ENCODE measurements at regions not wholly inside any gene's neighbourhood (a gene's known extent, or its start where the extent isn't known, plus 50 kb on each side); places are given as distances from the start of the nearest gene placed in this dataset.

GRCh38 chr2:168326572-168326971, 79.2 kb upstream of the STK39 start:
- Histone ChIP-seq H3K36me3 (ENCODE audit: low read depth) (no peaks in the 10 kb centered on the region), H3F3A (ENCODE audit: insufficient read depth, low read depth) (no peaks in the 10 kb centered on the region)
- CTCF ChIA-PET: no interaction called here

GRCh38 chr2:168327328-168327727, 79.9 kb upstream of the STK39 start:
- CTCF ChIA-PET: no interaction called here
- Histone ChIP-seq H2AFZ (no peak overlapping the region), H3K9me2 (ENCODE audit: insufficient read depth) (no peaks in the 10 kb centered on the region), H3K79me2 (ENCODE audit: low read depth) (no peaks in the 10 kb centered on the region), H4K20me1 (ENCODE audit: insufficient read depth) (no peaks in the 10 kb centered on the region), H3K4me2 (no peak overlapping the region), H3K4me1 (replicated peaks; ENCODE audit: insufficient read depth) (no peaks in the 10 kb centered on the region), H3K27me3 (ENCODE audit: insufficient read depth, low read depth) (no peaks in the 10 kb centered on the region), H3K27ac (no peak overlapping the region), H3K4me3 (no peak overlapping the region), H3K36me3 (ENCODE audit: low read depth) (no peaks in the 10 kb centered on the region), H3F3A (ENCODE audit: insufficient read depth, low read depth) (no peaks in the 10 kb centered on the region), H3K9me3 (ENCODE audit: insufficient read depth, low read depth) (no peaks in the 10 kb centered on the region)
- no peak for TF ChIP-seq CTCF (conservative IDR thresholded peaks at IDR 0.05)
- TF ChIP-seq EZH2 (IDR thresholded peaks at IDR 0.05; ENCODE audit: low read depth): no peak
- POLR2A ChIA-PET (ENCODE audit: unreplicated experiment): no interaction called here
- intact Hi-C loops (cut with micrococcal nuclease; ENCODE audit: unreplicated experiment): no loop called here
- BruUV-seq (replicated peaks): no TSS peak
- no peak for DNase-seq

More at GRCh38 chr2:168326572-168326971, 79.2 kb upstream of the STK39 start:
- intact Hi-C loops (cut with micrococcal nuclease; ENCODE audit: unreplicated experiment): no loop called here
- no peak for DNase-seq
- Histone ChIP-seq H3K9me3 (ENCODE audit: insufficient read depth, low read depth) (no peaks in the 10 kb centered on the region), H3K27me3 (ENCODE audit: insufficient read depth, low read depth) (no peaks in the 10 kb centered on the region), H4K20me1 (ENCODE audit: insufficient read depth) (no peaks in the 10 kb centered on the region), H3K9me2 (ENCODE audit: insufficient read depth) (no peaks in the 10 kb centered on the region), H3K4me1 (replicated peaks; ENCODE audit: insufficient read depth) (no peaks in the 10 kb centered on the region), H3K4me3 (no peak overlapping the region), H3K4me2 (no peak overlapping the region), H3K27ac (no peak overlapping the region), H3K79me2 (ENCODE audit: low read depth) (no peaks in the 10 kb centered on the region), H2AFZ (no peak overlapping the region)
- POLR2A ChIA-PET (ENCODE audit: unreplicated experiment): no interaction called here
- no TSS peak for BruUV-seq (replicated peaks)
- TF ChIP-seq CTCF (conservative IDR thresholded peaks at IDR 0.05) (no peak), EZH2 (IDR thresholded peaks at IDR 0.05; ENCODE audit: low read depth) (no peak)

GRCh38 chr2:168328421-168328820, 81.0 kb upstream of the STK39 start:
- Histone ChIP-seq H3K4me3 (no peak overlapping the region), H3K79me2 (ENCODE audit: low read depth) (no peaks in the 10 kb centered on the region), H3K9me2 (ENCODE audit: insufficient read depth) (no peaks in the 10 kb centered on the region), H4K20me1 (ENCODE audit: insufficient read depth) (no peaks in the 10 kb centered on the region), H3K4me2 (no peak overlapping the region), H2AFZ (no peak overlapping the region), H3F3A (ENCODE audit: insufficient read depth, low read depth) (no peaks in the 10 kb centered on the region), H3K9me3 (ENCODE audit: insufficient read depth, low read depth) (no peaks in the 10 kb centered on the region), H3K4me1 (replicated peaks; ENCODE audit: insufficient read depth) (no peaks in the 10 kb centered on the region), H3K27ac (no peak overlapping the region), H3K27me3 (ENCODE audit: insufficient read depth, low read depth) (no peaks in the 10 kb centered on the region), H3K36me3 (ENCODE audit: low read depth) (no peaks in the 10 kb centered on the region)
- ChIA-PET POLR2A (ENCODE audit: unreplicated experiment) (no interaction called here), CTCF (no interaction called here)
- no peak for TF ChIP-seq CTCF (conservative IDR thresholded peaks at IDR 0.05)
- TF ChIP-seq EZH2 (IDR thresholded peaks at IDR 0.05; ENCODE audit: low read depth): no peak
- BruUV-seq (replicated peaks): no TSS peak
- intact Hi-C loops (cut with micrococcal nuclease; ENCODE audit: unreplicated experiment): no loop called here
- DNase-seq: no peak
